ENCODE measurements at regions not wholly inside any gene's neighbourhood (a gene's known extent, or its start where the extent isn't known, plus 50 kb on each side); places are given as distances from the start of the nearest gene placed in this dataset.
"Not testable (repeated sequence)": the region's sequence is repeated elsewhere in the genome, so short reads cannot be mapped to it uniquely, and the experiment has no call there.

GRCh38 chr9:43089337-43089736 lies 905.9 kb downstream of the SPATA31A6 start:
- DNase-seq (ENCODE audit: low read depth in 2 of 2), result not testable (repeated sequence)

GRCh38 chr9:43110376-43110775 lies 926.9 kb downstream of the SPATA31A6 start:
- not testable (repeated sequence) for DNase-seq (ENCODE audit: low read depth in 2 of 2)

DNA sequence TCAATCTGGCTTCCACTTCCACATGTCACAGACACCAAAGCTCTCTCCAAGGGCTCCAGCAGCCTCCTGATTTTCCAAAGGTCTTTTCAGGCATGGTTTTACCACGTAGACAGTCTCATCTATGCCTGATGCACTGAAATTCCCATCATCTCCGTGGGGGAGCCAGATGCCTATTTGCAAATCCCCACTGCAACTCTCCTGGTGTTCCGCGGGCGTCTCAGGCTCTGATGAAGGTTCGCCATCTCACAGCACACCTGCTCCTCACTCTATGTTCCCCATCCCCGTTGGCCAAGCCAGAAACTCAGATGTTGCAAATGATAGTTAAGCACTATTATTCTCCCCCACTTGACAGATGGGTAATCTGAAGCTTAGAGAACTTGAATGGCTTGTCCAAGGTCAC lies 929.4 kb downstream of the SPATA31A6 start:
- DNase-seq (ENCODE audit: low read depth in 2 of 2), result not testable (repeated sequence)

GRCh38 chr9:43115813-43116229 lies 932.4 kb downstream of the SPATA31A6 start:
- DNase-seq (ENCODE audit: low read depth in 2 of 2), result peak; percentile 13 to 74

DNA sequence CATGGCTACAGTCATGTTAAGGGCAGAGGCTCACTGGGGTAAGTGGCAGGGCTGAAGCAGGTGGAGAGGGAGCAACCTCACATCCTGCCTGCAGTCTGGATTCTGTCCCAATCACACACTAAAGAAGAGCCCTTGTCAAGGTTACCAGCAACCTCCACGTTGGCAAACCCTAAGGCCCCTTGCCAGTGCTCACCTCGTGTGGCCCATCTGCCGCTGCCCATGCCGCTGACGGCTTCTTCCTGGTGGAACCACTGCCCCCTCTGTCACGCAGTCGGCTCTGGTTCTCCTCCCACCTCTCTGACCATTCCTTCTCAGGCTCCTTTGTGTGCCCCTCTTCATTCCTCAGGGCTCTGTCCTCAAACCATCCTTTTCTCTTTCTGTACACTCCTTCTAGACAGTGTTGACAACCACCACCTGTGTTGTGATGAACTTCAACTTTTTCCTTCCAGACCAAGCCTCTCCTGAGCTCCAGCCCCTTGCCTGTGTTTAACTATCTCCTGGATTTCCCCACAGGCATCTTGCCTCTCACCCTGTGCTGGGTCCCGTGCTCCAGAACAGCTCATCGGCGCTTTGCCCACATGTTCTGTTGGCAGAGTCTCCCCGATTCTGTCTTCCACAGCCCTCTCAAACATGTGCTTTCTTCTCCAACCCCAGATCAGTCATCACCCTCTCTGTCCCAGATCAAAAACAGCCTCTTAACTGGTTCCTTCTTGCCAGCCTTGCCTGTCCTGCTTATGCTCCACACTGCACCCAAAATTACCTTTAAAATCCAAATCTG lies 934.8 kb downstream of the SPATA31A6 start:
- DNase-seq (ENCODE audit: low read depth in 2 of 2), result not testable (repeated sequence)

- DNase-seq (ENCODE audit: low read depth in 2 of 2), result not testable (repeated sequence)
These were observed 936.1 kb downstream of the SPATA31A6 start for GRCh38 chr9:43119565-43119964.

- DNase-seq (ENCODE audit: low read depth in 2 of 2), result not testable (repeated sequence)
These were observed 936.5 kb downstream of the SPATA31A6 start for GRCh38 chr9:43119978-43120377.

DNA sequence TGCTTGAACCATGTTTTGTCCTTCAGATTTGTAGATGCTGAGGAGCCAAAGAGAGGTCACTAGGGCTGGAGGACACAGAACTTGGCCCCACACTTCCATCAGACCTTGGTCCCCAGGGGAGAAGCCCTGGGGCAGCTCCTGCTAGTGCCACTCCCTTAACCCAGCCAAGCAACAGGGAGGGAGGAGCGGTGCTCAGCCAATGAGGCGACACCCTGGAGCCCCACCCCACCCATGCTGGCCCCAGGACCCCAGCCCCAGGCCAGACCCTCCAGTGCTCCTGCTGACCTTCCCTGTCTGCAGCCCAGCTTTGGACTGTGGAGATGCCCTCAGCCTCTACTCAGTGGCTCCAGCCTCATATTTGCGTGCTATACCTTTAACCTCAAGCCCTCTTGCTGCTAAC lies 942.4 kb downstream of the SPATA31A6 start:
- not testable (repeated sequence) for DNase-seq (ENCODE audit: low read depth in 2 of 2)

DNA sequence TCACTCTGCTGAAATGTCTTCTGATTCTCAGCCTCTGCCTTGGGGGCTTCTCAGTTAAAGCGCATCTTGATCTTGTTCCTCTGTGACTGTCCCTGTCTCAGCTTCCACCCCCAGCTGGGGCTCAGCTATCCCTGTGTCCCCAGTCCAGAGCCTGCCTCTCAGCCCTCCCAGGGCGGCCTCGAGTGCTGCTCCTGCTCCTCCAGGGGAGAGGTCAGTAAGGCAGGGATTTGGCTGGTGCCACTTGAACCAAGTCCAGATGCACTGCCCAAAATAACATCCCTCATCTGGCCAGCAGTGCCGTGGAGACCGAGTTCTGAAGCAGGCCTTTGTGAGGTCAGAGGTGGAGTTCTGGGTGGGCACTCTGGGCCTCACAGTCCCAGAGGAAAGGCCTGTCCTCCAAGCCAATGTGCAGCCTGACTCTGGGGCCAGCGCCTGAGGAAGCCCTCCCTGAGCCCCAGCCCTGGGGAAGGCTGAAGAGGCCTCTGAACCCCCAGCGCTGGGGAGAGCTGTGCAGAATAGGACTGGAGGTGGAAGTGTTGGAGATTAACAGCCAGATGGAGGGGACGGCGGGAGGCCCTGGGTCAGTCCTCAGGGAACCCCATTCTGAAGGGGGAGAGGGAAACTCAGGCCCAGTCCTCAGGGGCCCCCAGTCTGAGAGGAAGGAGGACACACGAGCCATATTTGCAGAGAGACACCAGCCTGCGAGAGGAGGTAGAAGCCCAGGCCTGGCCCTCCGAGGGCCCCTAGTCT lies 943.7 kb downstream of the SPATA31A6 start:
- not testable (repeated sequence) for DNase-seq (ENCODE audit: low read depth in 2 of 2)

DNA sequence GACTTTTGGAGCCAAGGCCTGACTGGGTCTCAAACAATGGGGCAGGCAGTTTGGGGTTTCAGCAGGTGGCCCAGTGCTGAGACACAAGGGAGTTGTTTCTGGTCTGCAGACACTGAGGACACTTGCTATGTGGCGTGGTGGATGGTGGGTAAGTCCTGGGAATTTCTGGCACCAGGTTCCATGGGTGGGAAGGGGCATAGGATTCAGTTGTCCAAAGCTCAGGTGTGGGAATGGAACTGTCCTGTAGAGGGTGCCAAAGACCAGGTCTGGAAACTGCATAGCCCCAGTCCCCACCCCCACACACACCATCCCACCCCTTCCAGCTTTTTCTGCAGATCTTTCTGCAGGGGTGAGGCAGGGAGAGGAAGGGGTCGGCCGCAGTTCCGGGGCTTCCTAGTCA lies 944.5 kb downstream of the SPATA31A6 start:
- not testable (repeated sequence) for DNase-seq (ENCODE audit: low read depth in 2 of 2)

DNA sequence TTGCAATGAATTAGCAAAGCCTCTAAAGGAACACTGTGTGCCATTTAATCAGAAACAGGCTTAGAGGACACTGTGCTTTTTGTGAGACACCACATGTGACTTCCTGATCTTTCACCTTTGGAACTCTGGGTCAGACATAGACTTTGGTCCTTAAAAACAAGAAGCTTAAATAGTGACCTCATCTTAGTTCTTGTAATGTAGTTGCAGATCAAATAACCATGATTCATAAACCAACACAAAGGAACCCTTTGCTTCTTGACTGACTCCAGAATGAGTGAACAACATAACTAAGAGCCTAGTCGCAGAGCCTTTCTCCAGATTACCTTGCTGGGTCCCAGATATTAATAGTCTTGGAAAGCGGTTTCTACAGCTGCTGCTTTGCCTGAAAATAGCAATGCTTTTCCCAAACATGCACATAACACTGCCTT lies 947.3 kb downstream of the SPATA31A6 start:
- DNase-seq (ENCODE audit: low read depth in 2 of 2), result peak; percentile 23 to 39

DNA sequence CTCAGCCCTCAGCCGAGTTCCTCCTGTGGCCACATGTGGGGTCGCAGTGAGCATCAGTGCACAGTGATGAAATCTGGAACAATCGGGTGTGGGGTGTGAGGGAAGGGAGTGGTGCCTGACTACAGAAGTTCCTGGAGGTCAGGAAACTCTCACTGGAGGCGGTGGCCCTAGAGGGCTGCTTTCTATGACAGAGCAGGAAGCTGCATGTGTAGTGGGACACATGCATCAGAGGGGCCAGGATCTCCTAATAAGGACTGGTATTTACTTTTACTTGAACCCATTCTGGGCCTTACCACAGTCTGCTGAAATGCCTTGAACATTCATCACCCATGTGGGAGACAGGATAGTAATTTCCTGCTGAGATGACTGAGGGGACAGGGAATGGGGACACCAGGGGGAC lies 952.0 kb downstream of the SPATA31A6 start:
- DNase-seq (ENCODE audit: low read depth in 2 of 2), result peak; percentile 56 to 86

GRCh38 chr9:43138909-43139308 lies 955.5 kb downstream of the SPATA31A6 start:
- DNase-seq (ENCODE audit: low read depth in 2 of 2), result peak; percentile 59 to 83

DNA sequence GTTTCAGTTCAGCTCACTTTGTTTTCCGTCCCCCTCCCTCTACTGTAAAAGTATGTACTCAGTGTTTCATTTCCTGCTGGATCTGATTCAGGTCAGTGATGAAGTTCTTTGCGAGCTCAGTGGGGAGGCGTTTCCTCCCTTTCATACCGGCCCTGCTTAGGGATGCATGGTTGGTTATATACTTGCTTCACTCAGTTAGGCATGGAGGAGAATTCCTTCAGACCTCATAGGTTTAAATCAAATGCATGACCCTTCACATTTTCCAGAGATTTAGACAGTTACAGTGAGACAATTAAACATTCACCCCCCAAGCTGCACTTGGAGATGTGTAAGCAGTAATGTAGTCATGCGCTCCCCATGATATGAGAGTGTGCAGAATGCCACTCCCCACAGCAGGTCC lies 955.9 kb downstream of the SPATA31A6 start:
- not testable (repeated sequence) for DNase-seq (ENCODE audit: low read depth in 2 of 2)

DNA sequence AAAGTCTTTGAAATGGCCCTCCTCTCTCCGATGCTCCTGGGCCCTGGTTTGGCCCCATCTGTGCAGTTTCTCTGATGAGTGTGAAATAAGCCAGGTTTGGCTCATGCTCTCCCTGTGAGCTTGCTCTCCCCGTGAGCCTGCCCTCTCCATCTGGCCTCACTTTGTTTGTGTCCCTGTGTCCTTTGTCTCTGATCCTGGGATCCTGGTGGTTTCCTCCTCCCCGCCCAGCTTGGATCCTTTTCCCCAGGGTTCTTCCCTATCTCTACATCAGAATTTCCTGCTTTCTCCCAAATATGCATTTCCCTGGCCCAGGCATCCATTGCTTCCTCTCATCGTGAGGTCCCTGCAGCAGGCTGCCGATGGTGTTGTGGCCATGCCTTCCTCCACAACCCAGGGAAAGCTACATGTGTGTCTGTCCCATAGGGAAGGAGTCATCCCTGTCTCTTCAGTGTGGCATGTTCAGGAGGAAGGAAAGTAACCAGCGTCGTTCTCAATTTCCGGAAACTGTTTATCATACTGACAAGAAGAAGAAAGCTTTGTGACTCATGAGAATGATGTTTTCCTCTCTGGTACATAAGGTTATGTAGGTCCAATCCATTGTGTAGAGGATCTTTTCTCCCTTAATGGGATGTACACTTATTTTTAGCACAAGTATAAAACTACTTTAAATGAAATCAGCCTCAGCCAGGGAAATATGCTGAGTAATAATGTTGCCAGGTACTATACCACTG lies 956.6 kb downstream of the SPATA31A6 start:
- peak; percentile 80 to 89 for DNase-seq (ENCODE audit: low read depth in 2 of 2)

All from lung microvascular endothelial cell (primary cell).